ENCODE measurements at regions not wholly inside any gene's neighbourhood (a gene's known extent, or its start where the extent isn't known, plus 50 kb on each side); places are given as distances from the start of the nearest gene placed in this dataset.
"Not testable (repeated sequence)": the region's sequence is repeated elsewhere in the genome, so short reads cannot be mapped to it uniquely, and the experiment has no call there.

GRCh38 chr7:34207810-34208209 is 302.5 kb downstream of the BMPER start:
- no peak overlapping the region for H3K4me3 ChIP-seq (ENCODE audit: low read depth, low read length)
- peak; percentile 17 for DNase-seq (ENCODE audit: low read depth)

GRCh38 chr7:34208878-34209621 is 303.7 kb downstream of the BMPER start:
- no peak for DNase-seq (ENCODE audit: low read depth)
- no peak overlapping the region for H3K4me3 ChIP-seq (ENCODE audit: low read depth, low read length)

GRCh38 chr7:34211018-34211417 is 305.7 kb downstream of the BMPER start:
- no peak for DNase-seq (ENCODE audit: low read depth)
- no peak overlapping the region for H3K4me3 ChIP-seq (ENCODE audit: low read depth, low read length)

GRCh38 chr7:34217972-34218371 is 312.6 kb downstream of the BMPER start:
- no peak overlapping the region for H3K4me3 ChIP-seq (ENCODE audit: low read depth, low read length)
- DNase-seq (ENCODE audit: low read depth) = no peak

- no peak overlapping the region for H3K4me3 ChIP-seq (ENCODE audit: low read depth, low read length)
- no peak for DNase-seq (ENCODE audit: low read depth)
These were observed 313.9 kb downstream of the BMPER start for GRCh38 chr7:34219153-34219718.

GRCh38 chr7:34220506-34221185 is 315.3 kb downstream of the BMPER start:
- DNase-seq (ENCODE audit: low read depth) = no peak
- H3K4me3 ChIP-seq (ENCODE audit: low read depth, low read length) = no peak overlapping the region

- H3K4me3 ChIP-seq (ENCODE audit: low read depth, low read length) = no peak overlapping the region
- DNase-seq (ENCODE audit: low read depth) = no peak
These were observed 317.0 kb downstream of the BMPER start for GRCh38 chr7:34222316-34222715.

- no peak for DNase-seq (ENCODE audit: low read depth)
- no peak overlapping the region for H3K4me3 ChIP-seq (ENCODE audit: low read depth, low read length)
These were observed 317.4 kb downstream of the BMPER start for GRCh38 chr7:34222722-34223121.

GRCh38 chr7:34224281-34224680 is 318.9 kb downstream of the BMPER start:
- H3K4me3 ChIP-seq (ENCODE audit: low read depth, low read length) = no peak overlapping the region
- DNase-seq (ENCODE audit: low read depth) = no peak

GRCh38 chr7:34225193-34225592 is 319.9 kb downstream of the BMPER start:
- no peak overlapping the region for H3K4me3 ChIP-seq (ENCODE audit: low read depth, low read length)
- DNase-seq (ENCODE audit: low read depth) = no peak

- H3K4me3 ChIP-seq (ENCODE audit: low read depth, low read length) = no peak overlapping the region
- DNase-seq (ENCODE audit: low read depth) = no peak
These were observed 322.2 kb downstream of the BMPER start for GRCh38 chr7:34227525-34227924.

- DNase-seq (ENCODE audit: low read depth) = not testable (repeated sequence)
These were observed 329.8 kb downstream of the BMPER start for GRCh38 chr7:34235101-34235500.

GRCh38 chr7:34236057-34236456 is 330.7 kb downstream of the BMPER start:
- H3K4me3 ChIP-seq (ENCODE audit: low read depth, low read length) = no peak overlapping the region
- DNase-seq (ENCODE audit: low read depth) = no peak

More at GRCh38 chr7:34235101-34235500, 329.8 kb downstream of the BMPER start:
- H3K4me3 ChIP-seq (ENCODE audit: low read depth, low read length) = not testable (repeated sequence)

- no peak for DNase-seq (ENCODE audit: low read depth)
- H3K4me3 ChIP-seq (ENCODE audit: low read depth, low read length) = no peak overlapping the region
These were observed 331.6 kb downstream of the BMPER start for GRCh38 chr7:34236839-34237492.

- no peak for DNase-seq (ENCODE audit: low read depth)
- H3K4me3 ChIP-seq (ENCODE audit: low read depth, low read length) = no peak overlapping the region
These were observed 332.1 kb downstream of the BMPER start for GRCh38 chr7:34237493-34237849.

GRCh38 chr7:34240417-34240816 is 335.1 kb downstream of the BMPER start:
- H3K4me3 ChIP-seq (ENCODE audit: low read depth, low read length) = no peak overlapping the region
- DNase-seq (ENCODE audit: low read depth) = no peak

- no peak overlapping the region for H3K4me3 ChIP-seq (ENCODE audit: low read depth, low read length)
- no peak for DNase-seq (ENCODE audit: low read depth)
These were observed 337.1 kb downstream of the BMPER start for GRCh38 chr7:34242391-34242790.

- no peak overlapping the region for H3K4me3 ChIP-seq (ENCODE audit: low read depth, low read length)
- no peak for DNase-seq (ENCODE audit: low read depth)
These were observed 339.9 kb downstream of the BMPER start for GRCh38 chr7:34245246-34245645.

- H3K4me3 ChIP-seq (ENCODE audit: low read depth, low read length) = no peak overlapping the region
- DNase-seq (ENCODE audit: low read depth) = peak; percentile 35
These were observed 342.1 kb downstream of the BMPER start for GRCh38 chr7:34247468-34247867.

GRCh38 chr7:34249192-34249591 is 343.9 kb downstream of the BMPER start:
- no peak overlapping the region for H3K4me3 ChIP-seq (ENCODE audit: low read depth, low read length)
- no peak for DNase-seq (ENCODE audit: low read depth)

All from skeletal muscle cell (primary cell).